ENCODE measurements at regions not wholly inside any gene's neighbourhood (a gene's known extent, or its start where the extent isn't known, plus 50 kb on each side); places are given as distances from the start of the nearest gene placed in this dataset.
"Not testable (repeated sequence)": the region's sequence is repeated elsewhere in the genome, so short reads cannot be mapped to it uniquely, and the experiment has no call there.

GRCh38 chr1:83481284-83481683 lies 517.6 kb downstream of the TTLL7 start:
- TF ChIP-seq CTCF (conservative IDR thresholded peaks at IDR 0.05; ENCODE audit: low read depth, low read length); EZH2 (IDR thresholded peaks at IDR 0.05; ENCODE audit: borderline replicate concordance, low read depth, low read length, poor library complexity, severe bottlenecking): not testable (repeated sequence)

Measured in A673 (cell line).